ENCODE measurements at regions not wholly inside any gene's neighbourhood (a gene's known extent, or its start where the extent isn't known, plus 50 kb on each side); places are given as distances from the start of the nearest gene placed in this dataset.

DNA sequence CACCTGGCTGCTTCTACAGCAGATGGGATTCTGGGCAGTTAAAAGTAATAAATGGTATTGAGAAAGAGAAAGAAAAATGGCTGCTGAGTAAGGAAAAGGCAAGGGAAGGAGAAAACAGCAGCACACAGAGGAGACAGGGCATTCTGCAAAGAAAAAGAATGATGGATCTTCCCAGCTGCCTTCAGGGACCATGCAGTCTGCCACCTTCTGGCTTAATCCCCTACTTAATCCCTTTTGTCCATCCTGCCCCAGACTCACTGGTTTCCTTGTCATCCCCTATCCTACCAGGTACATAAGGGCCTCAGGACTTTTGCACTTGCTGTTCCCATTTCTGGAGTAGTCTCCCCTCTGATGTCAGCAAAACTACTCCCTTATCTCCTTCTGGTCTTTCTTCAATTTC, 107.6 kb downstream of the GAS2L3 start:
- TF ChIP-seq, protein P1, sequence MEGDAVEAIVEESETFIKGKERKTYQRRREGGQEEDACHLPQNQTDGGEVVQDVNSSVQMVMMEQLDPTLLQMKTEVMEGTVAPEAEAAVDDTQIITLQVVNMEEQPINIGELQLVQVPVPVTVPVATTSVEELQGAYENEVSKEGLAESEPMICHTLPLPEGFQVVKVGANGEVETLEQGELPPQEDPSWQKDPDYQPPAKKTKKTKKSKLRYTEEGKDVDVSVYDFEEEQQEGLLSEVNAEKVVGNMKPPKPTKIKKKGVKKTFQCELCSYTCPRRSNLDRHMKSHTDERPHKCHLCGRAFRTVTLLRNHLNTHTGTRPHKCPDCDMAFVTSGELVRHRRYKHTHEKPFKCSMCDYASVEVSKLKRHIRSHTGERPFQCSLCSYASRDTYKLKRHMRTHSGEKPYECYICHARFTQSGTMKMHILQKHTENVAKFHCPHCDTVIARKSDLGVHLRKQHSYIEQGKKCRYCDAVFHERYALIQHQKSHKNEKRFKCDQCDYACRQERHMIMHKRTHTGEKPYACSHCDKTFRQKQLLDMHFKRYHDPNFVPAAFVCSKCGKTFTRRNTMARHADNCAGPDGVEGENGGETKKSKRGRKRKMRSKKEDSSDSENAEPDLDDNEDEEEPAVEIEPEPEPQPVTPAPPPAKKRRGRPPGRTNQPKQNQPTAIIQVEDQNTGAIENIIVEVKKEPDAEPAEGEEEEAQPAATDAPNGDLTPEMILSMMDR (IDR thresholded peaks at IDR 0.05): 0 out of 2 replicates have a peak, but pooled peaks have one; percentile 7
- TF ChIP-seq POLR2AphosphoS5 (IDR thresholded peaks at IDR 0.05; ENCODE audit: low read depth, low read length) (no peak), REST (IDR thresholded peaks at IDR 0.05; ENCODE audit: insufficient read depth in 1 of 2, low read depth in 2 of 2, low read length in 1 of 2) (no peak), SIN3A (IDR thresholded peaks at IDR 0.05; ENCODE audit: borderline replicate concordance, insufficient read depth, low read depth, low read length) (no peak)
